ENCODE measurements at regions not wholly inside any gene's neighbourhood (a gene's known extent, or its start where the extent isn't known, plus 50 kb on each side); places are given as distances from the start of the nearest gene placed in this dataset.

DNA sequence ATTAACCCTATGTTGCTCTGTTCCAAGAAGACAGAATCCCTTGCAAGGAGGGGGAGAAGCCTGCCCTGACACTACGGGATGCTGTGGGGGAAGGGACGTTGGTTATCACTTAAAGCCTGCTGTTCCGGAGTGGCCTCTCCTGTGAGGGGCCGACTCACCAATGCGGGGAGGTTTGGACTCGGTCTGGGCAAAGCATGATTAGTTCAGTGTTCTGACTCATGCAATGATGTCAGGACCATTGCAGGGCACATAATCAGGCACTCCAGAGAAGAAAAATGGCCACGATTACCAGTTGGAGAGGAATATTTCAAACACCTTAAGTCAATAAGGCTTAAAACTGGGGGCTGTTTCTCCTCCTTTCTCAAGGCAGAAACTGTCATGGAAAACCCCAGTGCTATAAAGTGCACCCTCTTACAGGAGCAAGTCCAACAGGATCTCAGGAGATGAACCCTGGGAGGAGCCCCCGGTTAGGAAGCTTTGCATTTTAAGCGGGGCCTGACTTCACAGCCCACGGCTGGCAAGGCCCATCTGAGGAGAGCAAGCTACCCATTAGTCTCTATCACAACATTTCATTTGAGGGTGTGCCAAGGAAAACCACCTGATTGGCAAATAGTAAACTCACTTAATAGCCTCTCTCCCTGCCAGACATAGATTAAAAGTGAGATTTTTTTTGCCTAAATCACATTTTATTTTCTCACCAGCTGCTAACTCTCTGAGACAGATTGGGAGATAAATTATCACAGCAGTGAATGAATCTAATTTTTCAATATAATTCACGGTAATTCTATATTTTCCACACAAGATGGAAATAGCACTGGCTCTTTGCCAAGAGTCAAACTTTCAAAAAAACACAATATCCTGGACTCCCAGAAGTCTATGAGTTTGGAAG lies 202.5 kb downstream of the C1orf94 start:
- ChIA-PET CTCF (no interaction called here), POLR2A (no interaction called here)
- intact Hi-C loops (cut with micrococcal nuclease; ENCODE audit: unreplicated experiment), result no loop called here
- no peaks in the 10 kb centered on the region for H3K36me3 ChIP-seq (ENCODE audit: control insufficient read depth, insufficient read depth, low read length)
- DNase-seq (ENCODE audit: low read depth, low spot score) (no peak), ATAC-seq (no peak)
- no peak overlapping the region for H3K27ac ChIP-seq (ENCODE audit: low read length)
- H3K4me3 ChIP-seq (ENCODE audit: low read depth in 2 of 2, low read length in 2 of 2), result no peak overlapping the region
- TF ChIP-seq SIN3A (IDR thresholded peaks at IDR 0.05; ENCODE audit: borderline replicate concordance, insufficient read depth, low read depth, low read length) (no peak), POLR2AphosphoS5 (IDR thresholded peaks at IDR 0.05; ENCODE audit: low read depth, low read length) (no peak), TCF7L2 (IDR thresholded peaks at IDR 0.05; ENCODE audit: low read depth, low read length) (no peak)
- TF ChIP-seq, protein P1, sequence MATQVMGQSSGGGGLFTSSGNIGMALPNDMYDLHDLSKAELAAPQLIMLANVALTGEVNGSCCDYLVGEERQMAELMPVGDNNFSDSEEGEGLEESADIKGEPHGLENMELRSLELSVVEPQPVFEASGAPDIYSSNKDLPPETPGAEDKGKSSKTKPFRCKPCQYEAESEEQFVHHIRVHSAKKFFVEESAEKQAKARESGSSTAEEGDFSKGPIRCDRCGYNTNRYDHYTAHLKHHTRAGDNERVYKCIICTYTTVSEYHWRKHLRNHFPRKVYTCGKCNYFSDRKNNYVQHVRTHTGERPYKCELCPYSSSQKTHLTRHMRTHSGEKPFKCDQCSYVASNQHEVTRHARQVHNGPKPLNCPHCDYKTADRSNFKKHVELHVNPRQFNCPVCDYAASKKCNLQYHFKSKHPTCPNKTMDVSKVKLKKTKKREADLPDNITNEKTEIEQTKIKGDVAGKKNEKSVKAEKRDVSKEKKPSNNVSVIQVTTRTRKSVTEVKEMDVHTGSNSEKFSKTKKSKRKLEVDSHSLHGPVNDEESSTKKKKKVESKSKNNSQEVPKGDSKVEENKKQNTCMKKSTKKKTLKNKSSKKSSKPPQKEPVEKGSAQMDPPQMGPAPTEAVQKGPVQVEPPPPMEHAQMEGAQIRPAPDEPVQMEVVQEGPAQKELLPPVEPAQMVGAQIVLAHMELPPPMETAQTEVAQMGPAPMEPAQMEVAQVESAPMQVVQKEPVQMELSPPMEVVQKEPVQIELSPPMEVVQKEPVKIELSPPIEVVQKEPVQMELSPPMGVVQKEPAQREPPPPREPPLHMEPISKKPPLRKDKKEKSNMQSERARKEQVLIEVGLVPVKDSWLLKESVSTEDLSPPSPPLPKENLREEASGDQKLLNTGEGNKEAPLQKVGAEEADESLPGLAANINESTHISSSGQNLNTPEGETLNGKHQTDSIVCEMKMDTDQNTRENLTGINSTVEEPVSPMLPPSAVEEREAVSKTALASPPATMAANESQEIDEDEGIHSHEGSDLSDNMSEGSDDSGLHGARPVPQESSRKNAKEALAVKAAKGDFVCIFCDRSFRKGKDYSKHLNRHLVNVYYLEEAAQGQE (IDR thresholded peaks at IDR 0.05; ENCODE audit: insufficient read depth in 1 of 2, low read depth in 2 of 2, low read length in 1 of 2), result no peak
- TF ChIP-seq, protein P2, sequence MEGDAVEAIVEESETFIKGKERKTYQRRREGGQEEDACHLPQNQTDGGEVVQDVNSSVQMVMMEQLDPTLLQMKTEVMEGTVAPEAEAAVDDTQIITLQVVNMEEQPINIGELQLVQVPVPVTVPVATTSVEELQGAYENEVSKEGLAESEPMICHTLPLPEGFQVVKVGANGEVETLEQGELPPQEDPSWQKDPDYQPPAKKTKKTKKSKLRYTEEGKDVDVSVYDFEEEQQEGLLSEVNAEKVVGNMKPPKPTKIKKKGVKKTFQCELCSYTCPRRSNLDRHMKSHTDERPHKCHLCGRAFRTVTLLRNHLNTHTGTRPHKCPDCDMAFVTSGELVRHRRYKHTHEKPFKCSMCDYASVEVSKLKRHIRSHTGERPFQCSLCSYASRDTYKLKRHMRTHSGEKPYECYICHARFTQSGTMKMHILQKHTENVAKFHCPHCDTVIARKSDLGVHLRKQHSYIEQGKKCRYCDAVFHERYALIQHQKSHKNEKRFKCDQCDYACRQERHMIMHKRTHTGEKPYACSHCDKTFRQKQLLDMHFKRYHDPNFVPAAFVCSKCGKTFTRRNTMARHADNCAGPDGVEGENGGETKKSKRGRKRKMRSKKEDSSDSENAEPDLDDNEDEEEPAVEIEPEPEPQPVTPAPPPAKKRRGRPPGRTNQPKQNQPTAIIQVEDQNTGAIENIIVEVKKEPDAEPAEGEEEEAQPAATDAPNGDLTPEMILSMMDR (IDR thresholded peaks at IDR 0.05), result no peak
- H3K9me3 ChIP-seq (ENCODE audit: control insufficient read depth, insufficient read depth, low read depth, low read length), result no peaks in the 10 kb centered on the region
- H3K27me3 ChIP-seq (ENCODE audit: control insufficient read depth, insufficient read depth, low read length), result 0 out of 2 replicates have a peak, but pooled peaks cover 2% of the 10 kb centered on the region
- in situ Hi-C loops (cut with HindIII; ENCODE audit: low pct_unique_long_range_greater_than_20kb, low sequenced_read_pairs), result no loop called here
- H3K4me1 ChIP-seq (ENCODE audit: control insufficient read depth, insufficient read depth, low read length), result no peaks in the 10 kb centered on the region
- no TSS peak for BruUV-seq (replicated peaks)

DNA sequence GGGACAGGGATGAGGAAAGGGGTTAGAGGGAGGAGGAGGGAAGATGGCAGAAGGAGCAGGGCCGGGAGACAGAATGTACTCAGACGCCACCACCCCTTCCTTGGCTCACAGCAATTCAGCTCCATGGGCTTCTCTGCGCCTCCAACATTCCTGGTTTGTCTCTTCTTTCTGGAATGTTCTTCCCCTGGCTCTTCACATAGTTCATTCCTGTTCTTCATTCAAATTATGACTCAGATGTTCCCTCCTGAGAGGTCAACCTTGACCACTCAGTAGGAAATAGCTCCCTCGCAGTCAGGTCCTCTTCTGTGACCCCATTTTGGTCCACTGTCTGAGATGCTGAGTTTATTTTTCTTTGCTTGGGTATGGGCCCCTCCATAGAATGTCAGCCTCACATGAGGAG lies 203.2 kb downstream of the C1orf94 start:
- intact Hi-C loops (cut with micrococcal nuclease; ENCODE audit: unreplicated experiment), result no loop called here
- no peaks in the 10 kb centered on the region for H3K36me3 ChIP-seq (ENCODE audit: control insufficient read depth, insufficient read depth, low read length)

More for the DNA sequence above, 203.2 kb downstream of the C1orf94 start:
- TF ChIP-seq, protein P2 (IDR thresholded peaks at IDR 0.05), result no peak
- TF ChIP-seq POLR2AphosphoS5 (IDR thresholded peaks at IDR 0.05; ENCODE audit: low read depth, low read length) (no peak), TCF7L2 (IDR thresholded peaks at IDR 0.05; ENCODE audit: low read depth, low read length) (no peak), SIN3A (IDR thresholded peaks at IDR 0.05; ENCODE audit: borderline replicate concordance, insufficient read depth, low read depth, low read length) (no peak)
- TF ChIP-seq, protein P1 (IDR thresholded peaks at IDR 0.05; ENCODE audit: insufficient read depth in 1 of 2, low read depth in 2 of 2, low read length in 1 of 2), result no peak
- CTCF ChIA-PET, result no interaction called here
- in situ Hi-C loops (cut with HindIII; ENCODE audit: low pct_unique_long_range_greater_than_20kb, low sequenced_read_pairs), result no loop called here
- Histone ChIP-seq H3K27ac (ENCODE audit: low read length) (no peak overlapping the region), H3K4me3 (ENCODE audit: low read depth in 2 of 2, low read length in 2 of 2) (no peak overlapping the region), H3K9me3 (ENCODE audit: control insufficient read depth, insufficient read depth, low read depth, low read length) (no peaks in the 10 kb centered on the region), H3K4me1 (ENCODE audit: control insufficient read depth, insufficient read depth, low read length) (no peaks in the 10 kb centered on the region), H3K27me3 (ENCODE audit: control insufficient read depth, insufficient read depth, low read length) (0 out of 2 replicates have a peak, but pooled peaks cover 2% of the 10 kb centered on the region)
- no peak for ATAC-seq
- DNase-seq (ENCODE audit: low read depth, low spot score), result no peak
- no TSS peak for BruUV-seq (replicated peaks)
- POLR2A ChIA-PET, result no interaction called here

Measured in Panc1 (cell line).